GM12864 (cell line): ENCODE measurements at regions not wholly inside any gene's neighbourhood (a gene's known extent, or its start where the extent isn't known, plus 50 kb on each side); places are given as distances from the start of the nearest gene placed in this dataset.

ENCODE experiments used
- DNase-seq: peaks from one replicate; pipeline ENCODE4 v3.0.0-alpha.2; 2011; ENCODE audit warnings: low read depth
- H3K4me3 ChIP-seq: 2 replicates; pipeline ENCODE4 v1.5.1; 2011; ENCODE audit warnings: mild to moderate bottlenecking, low read depth, low read length, control low read depth
- CTCF ChIP-seq: IDR thresholded peaks from 2 replicates; pipeline ENCODE4 v1.5.1; 2011; ENCODE audit warnings: low read depth, mild to moderate bottlenecking, moderate library complexity, low read length, control low read depth, inconsistent platforms; ENCODE audit errors: missing control alignments

- H3K4me3 ChIP-seq = no peak overlapping the region
- DNase-seq = no peak
- no peak for TF ChIP-seq CTCF
Measured at GRCh38 chr6:156630613-156631302, 146.4 kb upstream of the ARID1B start.

GRCh38 chr6:156628805-156629204 lies 148.4 kb upstream of the ARID1B start:
- no peak for TF ChIP-seq CTCF
- no peak overlapping the region for H3K4me3 ChIP-seq
- no peak for DNase-seq

GRCh38 chr6:156627524-156627923 lies 149.7 kb upstream of the ARID1B start:
- no peak for TF ChIP-seq CTCF
- no peak for DNase-seq
- H3K4me3 ChIP-seq = no peak overlapping the region

- no peak for DNase-seq
- TF ChIP-seq CTCF = no peak
- H3K4me3 ChIP-seq = no peak overlapping the region
Measured at GRCh38 chr6:156622185-156622584, 155.0 kb upstream of the ARID1B start.

GRCh38 chr6:156620331-156620730 lies 156.8 kb upstream of the ARID1B start:
- TF ChIP-seq CTCF = no peak
- no peak overlapping the region for H3K4me3 ChIP-seq
- DNase-seq = no peak

GRCh38 chr6:156618600-156619205 lies 158.5 kb upstream of the ARID1B start:
- DNase-seq = no peak
- H3K4me3 ChIP-seq = no peak overlapping the region
- TF ChIP-seq CTCF = peak; percentile 19

- no peak for DNase-seq
- no peak for TF ChIP-seq CTCF
- H3K4me3 ChIP-seq = no peak overlapping the region
Measured at GRCh38 chr6:156617941-156618340, 159.2 kb upstream of the ARID1B start.
